HEK293 (cell line): ENCODE measurements at regions not wholly inside any gene's neighbourhood (a gene's known extent, or its start where the extent isn't known, plus 50 kb on each side); places are given as distances from the start of the nearest gene placed in this dataset.

Experiments
- CTCF ChIA-PET: fragments of 350-600 bp; formaldehyde crosslinking; extraction: SDS; loops from one replicate; lab custom pipeline; 2021; ENCODE audit warnings: antibody characterized with exemption; lab: Yijun Ruan, JAX
- POLR2A ChIA-PET: fragments of 300-600 bp; formaldehyde crosslinking; extraction: SDS; loops from one replicate; lab custom pipeline; 2020; ENCODE audit warnings: antibody characterized with exemption, inconsistent platforms; lab: Yijun Ruan, JAX
- H3K27ac ChIP-seq: fragments of 200-500 bp; sonication (Bioruptor generic); 2 replicates; pipeline ENCODE4 v1.5.1; 2014; ENCODE audit warnings: low read depth, low read length, control low read depth, inconsistent platforms; ENCODE audit errors: extremely low read depth
- H3K36me3 ChIP-seq, 2 experiments: fragments of 200-500 bp in 1 of 2; sonication (Bioruptor generic) in 1 of 2; 1 replicate in 1 of 2; 2 replicates in 1 of 2; pipeline ENCODE4 v1.5.1; 2014 to 2017; ENCODE audit warnings: inconsistent platforms in 2 of 2, low read length in 2 of 2; ENCODE audit not compliant: control insufficient read depth in 2 of 2, insufficient read depth in 1 of 2
- H3K4me1 ChIP-seq: fragments of 200-500 bp; sonication (Bioruptor generic); 2 replicates; pipeline ENCODE4 v1.5.1; 2014; ENCODE audit warnings: mild to moderate bottlenecking, low read length, inconsistent platforms; ENCODE audit not compliant: control insufficient read depth, insufficient read depth
- H3K4me3 ChIP-seq: 2 replicates; pipeline ENCODE4 v1.5.1; 2011; ENCODE audit warnings: low read depth, mild to moderate bottlenecking, control low read depth, low read length, moderate library complexity
- H3K9me3 ChIP-seq: fragments of 200-500 bp; sonication (Bioruptor generic); 2 replicates; pipeline ENCODE4 v1.5.1; 2014; ENCODE audit warnings: low read depth, low read length, inconsistent platforms; ENCODE audit not compliant: control insufficient read depth, insufficient read depth
- ATF2 ChIP-seq: fragments of 450-650 bp; formaldehyde crosslinking; IDR thresholded peaks from 2 replicates; pipeline ENCODE4 v1.5.1; 2016; ENCODE audit warnings: missing biosample characterization, missing genetic modification characterization, low read depth
- PRDM1 ChIP-seq: fragments of 450-650 bp; formaldehyde crosslinking; IDR thresholded peaks from 2 replicates; pipeline ENCODE4; 2016; ENCODE audit warnings: missing biosample characterization, missing genetic modification characterization
- PRDM6 ChIP-seq: fragments of 450-650 bp; formaldehyde crosslinking; IDR thresholded peaks from 2 replicates; pipeline ENCODE4 v1.5.1; 2017; ENCODE audit warnings: missing biosample characterization, missing genetic modification characterization
- SCRT1 ChIP-seq: fragments of 450-650 bp; formaldehyde crosslinking; IDR thresholded peaks from 2 replicates; pipeline ENCODE4 v1.5.1; 2016; ENCODE audit warnings: missing biosample characterization, missing genetic modification characterization, borderline replicate concordance
- SCRT2 ChIP-seq: fragments of 450-650 bp; formaldehyde crosslinking; IDR thresholded peaks from 2 replicates; pipeline ENCODE4 v1.5.1; 2016; ENCODE audit warnings: missing biosample characterization, missing genetic modification characterization
- SP3 ChIP-seq: fragments of 450-650 bp; formaldehyde crosslinking; IDR thresholded peaks from 2 replicates; pipeline ENCODE4 v1.5.1; 2016; ENCODE audit warnings: missing biosample characterization, missing genetic modification characterization
- SP7 ChIP-seq: fragments of 450-650 bp; formaldehyde crosslinking; IDR thresholded peaks from 2 replicates; pipeline ENCODE4 v1.5.1; 2016; ENCODE audit warnings: missing biosample characterization, missing genetic modification characterization
- TCF7L2 ChIP-seq: IDR thresholded peaks from 2 replicates; pipeline ENCODE4 v1.6.1; 2011; ENCODE audit warnings: low read depth, mild to moderate bottlenecking, inconsistent platforms, low read length, moderate library complexity, borderline replicate concordance
- TRIM28 ChIP-seq: IDR thresholded peaks from 2 replicates; pipeline ENCODE4 v1.6.1; 2011; ENCODE audit warnings: low read length, control low read depth, borderline replicate concordance
- YY1 ChIP-seq: fragments of 450-650 bp; formaldehyde crosslinking; IDR thresholded peaks from 2 replicates; pipeline ENCODE4 v1.5.1; 2018; ENCODE audit warnings: missing biosample characterization, missing genetic modification characterization
- ZBTB10 ChIP-seq: fragments of 450-650 bp; formaldehyde crosslinking; IDR thresholded peaks from 2 replicates; pipeline ENCODE4 v1.5.1; 2016; ENCODE audit warnings: missing biosample characterization, missing genetic modification characterization
- ZBTB17 ChIP-seq: fragments of 450-650 bp; formaldehyde crosslinking; IDR thresholded peaks from 2 replicates; pipeline ENCODE4 v1.5.1; 2016; ENCODE audit warnings: missing biosample characterization, missing genetic modification characterization
- ZIC2 ChIP-seq: fragments of 450-650 bp; formaldehyde crosslinking; IDR thresholded peaks from 2 replicates; pipeline ENCODE4 v1.5.1; 2016; ENCODE audit warnings: missing biosample characterization, missing genetic modification characterization
- ZNF114 ChIP-seq: fragments of 450-650 bp; formaldehyde crosslinking; IDR thresholded peaks from 2 replicates; pipeline ENCODE4 v1.5.0; 2017; ENCODE audit warnings: missing biosample characterization, missing genetic modification characterization
- ZNF121 ChIP-seq: fragments of 450-650 bp; formaldehyde crosslinking; IDR thresholded peaks from 2 replicates; pipeline ENCODE4 v1.5.1; 2016; ENCODE audit warnings: missing biosample characterization, missing genetic modification characterization
- ZNF132 ChIP-seq: fragments of 450-650 bp; formaldehyde crosslinking; IDR thresholded peaks from 2 replicates; pipeline ENCODE4 v1.5.1; 2017; ENCODE audit warnings: missing biosample characterization, missing genetic modification characterization, borderline replicate concordance
- ZNF157 ChIP-seq: fragments of 450-650 bp; formaldehyde crosslinking; IDR thresholded peaks from 2 replicates; pipeline ENCODE4 v1.5.1; 2016; ENCODE audit warnings: missing biosample characterization, missing genetic modification characterization
- ZNF302 ChIP-seq: fragments of 450-650 bp; formaldehyde crosslinking; IDR thresholded peaks from 2 replicates; pipeline ENCODE4 v1.5.1; 2016; ENCODE audit warnings: missing biosample characterization, missing genetic modification characterization, low read depth
- ZNF311 ChIP-seq: fragments of 450-650 bp; formaldehyde crosslinking; IDR thresholded peaks from 2 replicates; pipeline ENCODE4 v1.5.1; 2017; ENCODE audit warnings: missing biosample characterization, missing genetic modification characterization, borderline replicate concordance
- ZNF335 ChIP-seq: fragments of 450-650 bp; formaldehyde crosslinking; conservative IDR thresholded peaks from 2 replicates; pipeline ENCODE4 v1.5.1; 2016; ENCODE audit warnings: missing biosample characterization, missing genetic modification characterization
- ZNF398 ChIP-seq: fragments of 450-650 bp; formaldehyde crosslinking; IDR thresholded peaks from 2 replicates; pipeline ENCODE4 v1.5.1; 2017; ENCODE audit warnings: missing biosample characterization, missing genetic modification characterization
- ZNF416 ChIP-seq: fragments of 450-650 bp; formaldehyde crosslinking; IDR thresholded peaks from 2 replicates; pipeline ENCODE4 v1.5.1; 2016; ENCODE audit warnings: missing biosample characterization, missing genetic modification characterization
- ZNF488 ChIP-seq: fragments of 450-650 bp; formaldehyde crosslinking; IDR thresholded peaks from 2 replicates; pipeline ENCODE4 v1.5.1; 2016; ENCODE audit warnings: missing biosample characterization, missing genetic modification characterization
- ZNF521 ChIP-seq: fragments of 450-650 bp; formaldehyde crosslinking; IDR thresholded peaks from 2 replicates; pipeline ENCODE4 v1.5.1; 2017; ENCODE audit warnings: missing biosample characterization, mild to moderate bottlenecking, missing genetic modification characterization
- ZNF654 ChIP-seq: fragments of 450-650 bp; formaldehyde crosslinking; IDR thresholded peaks from 2 replicates; pipeline ENCODE4 v1.5.1; 2016; ENCODE audit warnings: low read depth, missing biosample characterization, missing genetic modification characterization
- ZNF777 ChIP-seq: fragments of 450-650 bp; formaldehyde crosslinking; IDR thresholded peaks from 2 replicates; pipeline ENCODE4 v1.5.1; 2017; ENCODE audit warnings: missing biosample characterization, missing genetic modification characterization, borderline replicate concordance
- ZNF837 ChIP-seq: fragments of 450-650 bp; formaldehyde crosslinking; IDR thresholded peaks from 2 replicates; pipeline ENCODE4 v1.5.1; 2016; ENCODE audit warnings: missing biosample characterization, missing genetic modification characterization

- Histone ChIP-seq H3K4me1 (peaks cover 6% of the 10 kb centered on the region), H3K9me3 (no peaks in the 10 kb centered on the region), H3K36me3 (no peaks in the 10 kb centered on the region; a peak in 1 of 3 replicates), H3K27ac (no peak overlapping the region), H3K4me3 (no peak overlapping the region)
- ChIA-PET POLR2A (no interaction called here), CTCF (no interaction called here)
- TF ChIP-seq ZIC2 (tag by site-specific recombination): peak; percentile 25; the same call in 1 of the 2 replicates
- TF ChIP-seq ZNF521: no peak
- no peak for TF ChIP-seq ZNF416 (tag by site-specific recombination)
- TF ChIP-seq ZBTB17 (tag by site-specific recombination): peak; percentile 70
- no peak for TF ChIP-seq ZNF121 (tag by site-specific recombination)
- TF ChIP-seq ZNF311: no peak
- TF ChIP-seq ZNF488 (tag by site-specific recombination): no peak
- TF ChIP-seq TCF7L2: no peak
- TF ChIP-seq ZNF777 (tag by site-specific recombination): no peak
- peak; percentile 94 for TF ChIP-seq SCRT2 (tag by site-specific recombination)
- TF ChIP-seq ZNF302 (tag by site-specific recombination): no peak
- TF ChIP-seq ZNF335: no peak
- TF ChIP-seq ZNF114 (tag by site-specific recombination): no peak
- peak; percentile 87 for TF ChIP-seq SCRT1
- TF ChIP-seq PRDM6 (tag by site-specific recombination): no peak
- no peak for TF ChIP-seq SP7 (tag by site-specific recombination)
Observed at GRCh38 chr14:61187196-61187905, 93.8 kb downstream of the TMEM30B start.

- ChIA-PET POLR2A (no interaction called here), CTCF (no interaction called here)
- peaks cover 6% of the 10 kb centered on the region for H3K4me1 ChIP-seq
- TF ChIP-seq SP3 (tag by site-specific recombination) (no peak), PRDM1 (no peak), ZBTB10 (tag by site-specific recombination) (no peak), ZNF132 (no peak), TRIM28 (no peak), ZNF654 (no peak), ATF2 (no peak), ZNF837 (tag by site-specific recombination) (no peak), YY1 (tag by site-specific recombination) (no peak), ZNF157 (tag by site-specific recombination) (no peak), ZNF398 (no peak)
Observed at GRCh38 chr14:61186341-61187195, 94.6 kb downstream of the TMEM30B start.

More at GRCh38 chr14:61186341-61187195, 94.6 kb downstream of the TMEM30B start:
- H3K27ac ChIP-seq: no peak overlapping the region
- H3K36me3 ChIP-seq: no peaks in the 10 kb centered on the region; a peak in 1 of 3 replicates
- H3K9me3 ChIP-seq: no peaks in the 10 kb centered on the region
- no peak overlapping the region for H3K4me3 ChIP-seq
